NOMO-1 (cell line): ENCODE measurements at regions not wholly inside any gene's neighbourhood (a gene's known extent, or its start where the extent isn't known, plus 50 kb on each side); places are given as distances from the start of the nearest gene placed in this dataset.
A peak's percentile ranks its signal among the peaks of the same experiment; 100 is the strongest.

Experiments
- DNase-seq, 2 experiments: peaks; one replicate each; lab custom pipeline; 2025; ENCODE audit not compliant: unreplicated experiment in 2 of 2; lab: John Stamatoyannopoulos, UW

DNA sequence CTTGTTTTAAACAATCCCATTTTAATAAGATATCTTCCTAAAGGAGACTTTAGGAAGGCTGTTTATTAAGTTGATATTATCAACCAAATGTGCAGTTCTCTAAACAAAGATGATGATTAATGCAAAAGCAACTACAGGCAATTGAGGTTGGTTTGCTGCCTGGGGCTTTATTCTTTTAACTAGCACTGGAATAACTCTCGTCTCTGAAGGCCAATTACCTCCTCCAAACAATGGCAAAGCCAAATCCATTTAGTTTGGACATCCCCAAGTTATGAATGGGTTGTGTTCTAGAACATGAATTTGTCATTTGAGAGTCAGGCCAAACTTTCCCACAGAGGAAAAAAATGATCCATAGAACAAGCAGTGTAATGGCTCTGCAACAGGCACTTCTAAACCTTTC, 114.1 kb downstream of the SLC16A9 start:
- DNase-seq, result no peak

DNA sequence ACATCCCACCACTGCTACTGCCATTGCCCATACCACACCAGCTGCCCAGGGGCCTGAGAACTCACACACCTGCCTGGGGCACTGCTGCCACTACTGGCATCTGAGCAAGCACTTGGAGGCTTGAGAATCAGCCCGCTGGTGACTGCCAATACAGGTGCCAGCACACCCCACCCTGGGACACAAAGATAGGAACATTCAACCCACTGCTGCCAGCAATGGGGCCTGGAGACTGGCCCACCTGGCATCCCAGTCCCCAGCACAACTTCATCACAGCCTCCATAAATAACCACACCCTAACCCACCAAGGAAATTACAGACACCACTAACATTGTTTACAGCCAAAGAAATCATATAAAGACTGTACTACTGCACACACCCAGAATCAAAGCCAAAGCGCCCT, 115.9 kb downstream of the SLC16A9 start:
- no peak for DNase-seq

DNA sequence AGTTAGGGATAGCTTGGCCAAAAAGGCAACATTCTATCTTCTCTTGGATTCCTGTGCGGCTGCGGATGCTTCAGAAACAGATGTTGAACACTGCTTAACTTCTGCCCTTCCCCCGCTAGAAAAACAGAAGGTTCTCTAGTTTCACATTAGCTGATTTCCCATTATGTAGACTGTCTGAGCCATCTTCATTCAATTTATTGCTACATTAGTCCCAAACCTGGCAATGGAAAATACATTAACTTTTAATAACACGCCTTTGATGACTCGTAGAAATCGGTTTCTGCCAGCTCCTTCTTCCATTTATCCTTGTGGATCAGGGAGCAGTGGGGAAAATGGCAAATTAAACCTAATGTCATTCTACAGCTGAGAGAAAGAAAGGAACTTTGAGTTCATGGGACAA, 119.9 kb downstream of the SLC16A9 start:
- DNase-seq, result no peak

DNA sequence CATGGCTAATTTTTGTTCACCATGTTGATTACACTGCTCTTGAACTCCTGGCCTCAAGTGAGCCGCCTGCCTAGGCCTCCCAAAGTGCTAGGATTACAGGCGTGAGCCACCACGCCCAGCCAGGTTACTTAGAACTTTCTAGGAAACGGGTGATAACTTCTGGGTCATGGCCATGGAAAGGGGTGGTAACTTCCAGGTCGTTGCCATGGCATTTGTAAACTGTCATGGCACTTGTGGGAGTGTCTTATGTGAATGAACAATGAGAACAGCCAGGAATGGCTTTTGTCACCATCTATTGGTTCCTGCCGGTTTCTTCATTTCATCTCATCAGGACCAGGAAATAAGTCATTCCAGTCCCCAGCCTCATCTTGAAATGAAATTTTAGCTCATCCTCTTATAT, 120.9 kb downstream of the SLC16A9 start:
- no peak for DNase-seq

DNA sequence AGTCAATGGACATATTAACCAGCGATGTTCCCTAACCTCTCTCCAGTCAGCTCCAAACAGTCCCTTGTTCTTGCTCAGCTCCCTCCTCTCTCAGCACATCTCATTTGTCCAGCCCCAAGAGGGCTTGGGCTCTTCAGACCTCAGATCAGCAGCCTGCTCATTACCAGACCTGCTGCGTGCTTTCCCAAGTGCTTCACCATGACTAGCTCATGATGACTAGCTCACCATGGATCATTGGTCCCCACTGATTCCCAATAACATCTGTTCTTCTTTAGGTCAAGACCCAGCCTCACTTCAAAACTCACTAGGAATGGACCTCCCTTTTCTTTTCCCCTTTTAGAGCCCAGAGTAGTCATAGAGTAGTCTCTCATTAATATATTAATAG, 121.9 kb downstream of the SLC16A9 start:
- DNase-seq, result no peak

DNA sequence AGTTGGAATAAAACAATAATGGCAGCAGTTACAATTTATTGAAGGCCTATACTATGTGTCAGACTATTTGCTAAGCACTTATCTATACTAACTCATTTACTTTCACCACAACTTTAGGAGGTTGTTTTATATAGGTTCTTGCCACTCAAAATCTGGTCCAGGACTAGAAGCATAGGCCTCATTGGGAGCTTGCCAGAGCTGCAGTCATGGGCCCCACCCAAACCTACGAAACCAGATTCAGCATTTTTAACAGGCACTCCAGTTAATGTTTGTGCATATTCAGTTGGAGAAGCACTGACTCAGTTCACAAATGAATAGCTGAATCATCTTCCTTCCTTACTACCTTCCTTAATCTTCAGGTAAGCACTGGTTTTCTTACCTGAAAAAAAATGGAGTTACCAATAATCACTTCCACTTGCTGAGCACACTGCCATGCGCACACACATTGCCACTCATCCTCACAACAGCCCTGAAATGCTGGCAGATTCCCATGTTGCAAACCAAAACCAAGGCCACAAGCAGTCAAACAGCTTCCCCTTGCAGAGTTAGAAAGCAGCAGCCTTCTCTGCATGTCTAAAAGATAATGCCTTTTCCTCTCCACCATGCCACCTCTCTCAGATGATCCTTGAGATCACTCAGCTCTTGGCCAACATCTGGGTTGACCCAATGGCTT, 122.4 kb downstream of the SLC16A9 start:
- DNase-seq, result no peak

DNA sequence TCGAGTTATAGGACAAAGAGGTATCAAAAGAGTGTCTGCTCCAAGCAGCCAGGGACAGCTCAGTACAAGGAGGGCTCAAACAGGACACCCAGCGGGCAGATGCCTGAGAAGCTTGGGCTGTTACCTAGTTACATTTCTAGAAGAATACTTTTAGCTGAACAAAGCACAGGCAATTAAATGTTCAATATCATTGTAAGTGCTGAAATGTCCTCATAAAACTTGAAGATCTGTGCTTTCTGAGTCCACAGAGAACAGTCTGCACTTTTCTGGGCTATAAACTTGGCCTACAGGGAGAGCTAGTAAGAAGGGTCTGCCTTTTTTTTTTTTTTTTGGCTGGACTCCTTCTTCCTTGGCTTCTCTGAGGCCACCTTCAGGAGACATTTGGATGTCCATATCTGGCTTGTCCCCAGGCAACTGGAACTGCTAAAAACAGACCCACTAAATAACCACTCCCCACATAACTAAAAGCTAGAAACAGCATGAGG, 123.2 kb downstream of the SLC16A9 start:
- DNase-seq, result no peak

DNA sequence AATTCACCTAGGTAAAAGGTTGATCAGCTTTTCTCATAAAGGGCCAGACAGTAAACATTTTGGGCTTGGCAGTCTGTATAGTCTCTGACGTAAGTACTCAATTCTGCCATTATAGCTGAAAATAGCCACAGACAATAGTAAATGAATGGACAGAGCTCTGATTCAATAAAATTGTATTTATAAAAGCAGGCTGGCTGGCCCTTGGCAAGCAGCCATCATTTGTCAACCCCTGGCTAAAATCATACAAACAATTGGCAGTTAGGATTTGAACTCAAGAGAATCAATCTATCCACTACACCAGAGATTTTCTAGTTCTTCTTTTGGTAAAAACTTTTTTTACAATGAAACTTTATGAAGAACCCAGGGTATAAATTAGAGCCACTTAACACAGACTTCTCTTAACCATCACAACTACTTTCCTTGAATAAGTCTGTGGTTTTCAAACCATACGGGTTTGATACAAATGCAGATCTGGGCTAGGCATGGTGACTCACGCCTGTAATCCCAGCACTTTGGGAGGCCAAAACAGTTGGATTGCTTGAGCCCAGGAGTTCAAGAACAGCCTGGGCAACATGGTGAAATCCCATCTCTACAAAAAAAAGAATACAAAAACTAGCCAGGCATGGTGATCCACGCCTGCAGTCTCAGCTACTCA, 124.5 kb downstream of the SLC16A9 start:
- no peak for DNase-seq

DNA sequence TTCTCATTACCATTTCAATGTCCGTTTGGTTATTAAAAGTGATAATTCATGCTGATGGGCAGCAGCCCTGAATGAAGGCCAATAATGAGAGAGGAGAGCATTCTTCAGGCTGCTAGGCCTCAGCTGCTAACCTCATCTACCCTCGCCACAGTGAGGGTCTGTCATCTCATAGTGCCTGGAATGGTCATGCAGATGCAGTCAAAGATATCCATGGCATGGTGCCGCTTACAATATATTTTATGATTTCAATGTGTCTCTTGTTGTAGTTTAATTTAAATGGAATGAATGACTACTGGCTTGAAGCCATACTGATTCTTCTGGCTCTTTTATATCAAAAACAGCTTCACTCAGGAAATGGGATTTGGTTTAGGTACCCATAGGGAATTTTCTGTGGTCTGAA, 126.9 kb downstream of the SLC16A9 start:
- DNase-seq, result no peak

DNA sequence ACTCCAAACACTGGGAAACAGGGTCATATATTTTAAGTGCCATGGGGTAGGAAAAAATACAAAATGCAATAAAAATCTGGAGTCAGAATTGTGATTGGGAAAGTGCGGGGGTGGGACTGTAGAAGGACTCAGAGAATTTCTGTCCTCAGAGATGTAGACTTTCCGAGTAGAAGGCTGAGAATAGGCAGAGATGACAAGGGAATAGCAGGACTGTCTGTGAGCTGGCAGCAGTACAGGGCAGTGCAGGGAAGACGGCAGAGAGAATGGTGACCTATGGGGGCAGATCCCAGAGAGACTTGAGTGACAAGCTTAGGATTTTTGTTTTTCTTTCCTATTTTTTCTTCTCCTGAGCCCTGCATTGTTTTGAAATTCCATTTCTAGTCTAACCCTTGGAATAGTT, 127.6 kb downstream of the SLC16A9 start:
- no peak for DNase-seq

DNA sequence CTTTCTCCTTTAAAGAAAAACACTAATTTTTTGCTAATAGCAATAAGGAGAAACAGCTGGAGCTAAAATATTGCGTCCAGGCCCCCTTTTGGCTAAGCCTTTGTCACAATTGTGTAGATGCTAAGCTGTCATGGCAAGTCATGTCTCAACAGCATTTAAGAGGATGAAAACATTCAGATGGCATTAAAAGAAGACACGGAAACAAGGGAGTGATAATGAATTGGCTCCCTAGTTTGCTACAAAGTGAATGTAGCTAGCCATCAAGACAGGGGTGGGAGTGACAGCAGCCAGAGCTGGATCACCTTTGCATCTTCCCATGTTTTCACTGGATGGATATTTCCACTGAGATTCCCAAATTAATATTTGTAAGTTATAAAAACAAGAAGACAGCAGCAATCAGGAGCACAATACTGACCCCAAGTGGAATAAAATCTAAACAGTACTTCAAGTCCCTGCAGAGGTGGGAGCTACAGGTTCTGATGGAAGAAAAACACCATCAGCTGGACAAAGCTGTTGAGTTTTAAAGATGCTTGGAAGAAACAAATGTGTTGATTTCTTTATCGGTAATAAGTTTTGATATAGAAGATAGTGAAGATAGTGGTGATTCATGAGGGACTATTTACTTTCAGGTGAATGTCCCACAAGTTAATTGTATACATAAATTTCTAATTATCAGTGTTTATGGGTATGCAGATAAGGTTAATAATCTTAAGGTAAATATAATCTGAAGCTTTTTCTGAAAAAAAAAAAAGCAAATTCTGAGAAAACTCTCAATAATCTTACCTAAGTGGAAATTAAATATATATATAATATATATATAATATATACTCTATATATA, 129.4 kb downstream of the SLC16A9 start:
- DNase-seq, result no peak

DNA sequence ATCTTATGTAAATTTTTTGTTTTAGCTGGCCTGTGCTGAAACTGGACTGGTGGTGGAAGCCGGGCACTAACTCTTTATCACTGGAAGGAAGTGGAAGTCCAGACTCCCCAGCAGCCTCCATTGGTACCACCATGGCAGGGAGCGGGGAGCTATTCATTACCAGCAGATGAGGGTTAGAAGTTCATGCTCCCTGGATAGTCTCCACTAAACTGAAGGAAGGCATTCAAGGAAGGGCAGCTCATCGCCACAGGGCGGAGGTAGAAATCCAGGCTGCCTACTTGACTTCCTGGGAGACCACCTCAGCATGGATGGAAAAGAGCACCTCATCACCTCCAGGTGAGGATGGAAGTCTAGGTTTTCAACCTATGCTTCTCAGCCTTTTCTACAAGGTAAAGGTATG, 130.9 kb downstream of the SLC16A9 start:
- DNase-seq, result no peak

DNA sequence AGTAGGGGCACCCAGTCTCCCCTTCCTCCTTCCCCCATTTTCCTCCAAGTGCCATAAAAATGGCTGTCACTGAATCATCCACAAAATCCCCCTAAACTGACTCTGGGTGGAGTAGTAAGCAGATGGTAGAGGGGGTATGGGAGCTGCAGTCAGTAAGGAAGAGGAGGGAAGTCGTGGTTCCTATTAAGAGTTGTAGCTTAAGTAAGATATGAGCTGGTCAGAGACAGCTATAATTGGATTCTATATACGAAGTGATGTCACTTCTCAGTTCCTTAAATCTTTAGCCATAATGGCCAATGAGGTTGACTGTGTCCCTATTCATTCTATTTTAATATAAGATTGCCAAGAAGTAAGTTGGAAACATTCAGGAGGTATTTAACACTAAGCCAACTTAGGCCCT, 131.7 kb downstream of the SLC16A9 start:
- peak in 1 of 2 experiments; percentile 31 for DNase-seq

DNA sequence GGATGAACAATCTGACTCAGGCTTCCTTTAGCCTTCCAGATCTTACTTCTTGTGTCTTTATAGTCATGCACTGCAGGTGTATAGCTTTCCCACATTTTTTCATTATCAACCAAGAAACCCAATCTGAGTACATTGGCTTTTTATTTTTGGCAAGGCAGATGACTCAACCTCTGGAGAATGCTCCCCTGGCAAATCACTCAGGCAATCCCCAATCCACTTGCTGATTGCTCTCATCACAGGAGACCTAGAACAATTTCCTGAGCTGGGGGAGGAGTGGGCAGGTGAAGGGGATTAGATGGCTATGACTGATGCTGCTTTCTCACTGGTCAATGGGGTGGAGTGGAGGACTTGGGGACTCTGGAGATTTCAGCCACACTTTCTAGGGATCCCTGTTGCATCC, 134.4 kb downstream of the SLC16A9 start:
- DNase-seq, result no peak

DNA sequence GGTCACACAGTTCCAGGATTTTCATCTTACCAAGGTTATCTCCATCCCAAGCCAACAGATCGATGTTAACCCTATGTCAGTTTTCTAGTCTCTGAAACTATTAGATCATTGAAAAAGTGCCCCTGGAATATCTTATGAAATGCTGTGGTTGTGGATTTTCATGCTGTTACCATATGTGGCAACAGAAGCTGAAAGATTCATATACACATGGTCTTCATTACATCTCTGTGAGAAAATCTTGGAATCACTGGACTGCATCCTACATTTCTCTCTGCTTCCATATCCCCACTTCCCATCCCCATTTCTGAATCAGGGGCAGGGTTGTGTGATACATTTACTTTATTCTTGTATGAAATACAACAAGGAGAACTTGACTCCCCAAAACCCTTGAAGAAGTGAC, 146.1 kb downstream of the SLC16A9 start:
- no peak for DNase-seq

DNA sequence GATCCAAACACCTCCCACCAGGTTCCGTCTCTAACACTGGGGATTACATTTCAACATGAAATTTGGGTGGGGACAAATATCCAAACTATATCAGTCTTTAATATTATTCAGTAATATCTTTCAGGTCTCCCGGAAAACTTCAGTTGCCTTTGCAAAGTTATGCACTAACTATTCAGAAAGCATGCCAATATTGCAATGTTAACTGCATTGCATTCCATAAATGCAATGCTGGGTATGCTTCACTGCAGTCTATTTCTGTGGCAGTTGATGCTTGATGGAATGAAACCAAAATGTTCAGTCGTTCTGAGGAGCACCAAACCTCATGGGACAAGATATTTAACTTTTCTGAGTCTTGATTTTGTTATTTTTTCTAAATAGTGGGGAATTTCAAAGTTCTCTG, 147.5 kb downstream of the SLC16A9 start:
- DNase-seq, result no peak

DNA sequence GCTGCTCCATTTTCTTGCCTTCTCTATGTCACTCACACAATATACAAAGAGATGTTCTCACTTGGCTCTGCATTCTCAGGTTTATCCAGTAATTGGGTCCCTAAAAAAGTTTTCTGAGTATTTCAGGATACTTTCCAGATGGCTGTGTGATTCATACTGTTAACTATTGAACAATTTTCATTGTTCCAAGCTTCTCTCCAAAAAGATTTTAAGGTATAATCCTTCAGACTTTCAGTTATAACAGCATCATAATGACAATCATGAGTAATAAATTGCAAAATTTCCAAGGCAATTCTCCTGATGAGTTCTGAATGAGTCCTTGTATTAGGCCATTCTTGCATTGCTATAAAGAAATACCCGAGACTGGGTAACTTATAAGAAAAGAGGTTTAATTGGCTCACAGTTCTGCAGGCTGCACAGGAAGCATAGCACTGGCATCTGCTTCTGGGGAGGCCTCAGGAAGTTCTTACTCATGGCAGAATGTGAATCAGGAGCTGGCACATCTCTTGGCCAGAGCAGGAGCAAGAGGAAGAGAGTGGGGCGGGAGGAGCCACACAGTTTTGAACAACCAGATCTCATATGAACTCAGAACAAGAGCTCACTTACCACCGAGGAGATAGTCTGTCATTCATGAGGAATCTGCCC, 148.1 kb downstream of the SLC16A9 start:
- no peak for DNase-seq

DNA sequence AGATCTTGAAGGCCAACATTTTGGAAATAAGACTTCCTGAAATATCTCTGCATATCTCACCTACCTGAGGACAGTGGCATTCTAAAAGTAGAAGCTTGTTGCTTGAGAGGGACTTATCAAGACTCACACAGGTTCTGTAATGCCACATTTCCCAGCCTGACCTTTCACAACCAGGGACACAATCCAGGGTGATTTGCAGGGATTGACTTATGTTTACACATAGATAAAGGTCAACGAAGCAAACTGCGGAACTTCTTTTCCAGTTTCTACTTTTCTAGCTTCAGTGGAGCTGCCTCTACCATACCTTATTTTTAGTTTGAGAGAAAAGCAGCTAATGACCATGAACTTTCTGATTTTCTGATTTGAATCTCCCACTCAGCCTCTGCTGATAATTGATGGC, 148.7 kb downstream of the SLC16A9 start:
- DNase-seq, result no peak

DNA sequence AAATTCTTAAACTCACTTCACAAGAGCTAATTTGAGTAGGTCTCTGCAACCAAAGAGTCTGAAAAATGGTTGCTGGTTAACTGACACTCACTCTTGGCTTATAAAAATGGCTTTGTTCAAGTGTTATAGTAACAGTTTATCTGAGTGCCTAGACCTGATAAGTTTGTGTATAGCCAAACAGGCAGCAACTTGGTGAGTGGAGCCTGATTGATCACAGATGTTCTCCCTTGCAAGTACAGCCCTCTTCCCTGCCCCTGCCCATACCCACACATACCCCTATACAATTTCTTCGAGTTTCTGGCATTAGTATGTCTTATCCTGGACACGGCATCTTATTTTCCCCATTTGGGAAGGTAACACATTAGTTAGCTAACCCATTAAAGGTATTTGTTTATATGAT, 149.5 kb downstream of the SLC16A9 start:
- no peak for DNase-seq

DNA sequence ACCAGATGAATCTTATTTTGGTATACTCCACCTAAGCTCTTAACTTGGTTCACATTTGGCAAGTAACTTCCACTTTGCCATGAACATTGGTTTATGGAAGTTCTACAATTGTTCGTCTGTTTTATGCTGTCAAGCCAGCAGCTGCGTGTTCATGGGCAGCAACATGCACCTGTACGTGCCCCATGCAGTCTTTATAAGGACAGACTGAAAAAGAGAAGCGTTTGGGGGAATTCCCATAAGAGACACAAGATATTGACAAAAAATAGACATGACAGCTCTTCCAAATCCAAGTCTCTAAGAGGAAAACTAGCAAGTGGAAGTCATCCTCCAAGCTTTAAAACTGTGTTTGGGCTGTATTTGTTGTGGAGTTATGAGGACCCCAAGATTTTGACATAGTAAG, 151.6 kb downstream of the SLC16A9 start:
- no peak for DNase-seq

DNA sequence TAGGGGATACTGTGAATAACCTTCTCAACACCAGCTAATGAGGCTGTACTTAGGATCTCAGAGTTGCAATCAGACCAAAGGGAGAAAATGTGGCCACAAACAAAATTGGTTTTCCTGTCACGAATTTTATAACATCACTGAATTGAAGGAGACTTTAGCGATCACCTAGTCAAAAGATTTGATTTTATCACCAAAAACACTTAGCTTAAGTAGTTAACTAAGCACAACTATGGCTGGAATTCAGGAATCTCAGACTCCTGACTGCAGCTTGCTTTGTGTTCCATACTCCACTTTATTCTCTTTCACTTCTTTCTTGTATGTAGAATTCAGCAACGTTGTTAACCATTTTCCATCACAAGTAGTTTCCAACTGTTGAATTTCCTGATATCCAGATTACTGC, 152.0 kb downstream of the SLC16A9 start:
- DNase-seq, result no peak
